ENCODE measurements at regions not wholly inside any gene's neighbourhood (a gene's known extent, or its start where the extent isn't known, plus 50 kb on each side); places are given as distances from the start of the nearest gene placed in this dataset.
A peak's percentile ranks its signal among the peaks of the same experiment; 100 is the strongest.

DNA sequence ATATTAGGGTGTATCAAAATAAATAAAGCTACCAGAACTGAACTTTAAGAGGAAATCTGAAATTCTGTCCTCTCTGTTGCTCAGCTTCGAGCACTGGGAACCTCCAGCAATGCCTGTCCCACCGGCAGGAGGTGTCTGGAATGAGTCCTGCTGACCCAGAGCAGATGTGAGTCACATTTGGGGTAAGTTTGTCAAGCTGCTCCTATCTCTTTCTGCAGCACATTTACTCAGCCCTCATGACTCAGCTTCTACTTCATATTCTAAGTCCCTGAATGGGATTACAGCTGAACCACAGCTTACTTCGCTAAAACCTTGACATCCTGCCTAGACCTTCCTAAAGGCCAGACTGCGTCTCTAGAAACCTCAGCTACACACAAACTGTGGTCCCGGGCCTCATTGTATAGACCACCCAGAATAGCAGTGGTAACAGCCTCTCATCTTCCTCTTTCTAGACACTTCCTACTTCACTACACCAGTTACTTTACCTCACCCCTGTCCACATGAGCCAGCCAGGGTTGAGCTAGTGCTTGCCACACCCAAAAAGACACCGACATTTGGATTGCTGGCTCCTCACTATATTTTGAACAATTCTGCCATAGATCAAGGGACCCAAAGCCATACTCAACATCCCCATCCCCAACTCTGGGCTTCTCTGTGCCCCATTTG, 109.6 kb upstream of the TMCO5A start:
- Histone ChIP-seq H3K27me3 (ENCODE audit: insufficient read depth, poor library complexity, severe bottlenecking) (no peaks in the 10 kb centered on the region), H3K27ac (replicated peaks) (no peak overlapping the region), H3K4me3 (replicated peaks; ENCODE audit: insufficient read depth, low read length) (no peak overlapping the region)
- DNase-seq (ENCODE audit: low read depth in 1 of 2, low spot score in 1 of 2), result peak; percentile 22 to 28
- peak; percentile 18; the same call in 1 of the 2 replicates for TF ChIP-seq SPI1 (IDR thresholded peaks at IDR 0.05; ENCODE audit: borderline replicate concordance, low read depth)
- TF ChIP-seq, protein P1, sequence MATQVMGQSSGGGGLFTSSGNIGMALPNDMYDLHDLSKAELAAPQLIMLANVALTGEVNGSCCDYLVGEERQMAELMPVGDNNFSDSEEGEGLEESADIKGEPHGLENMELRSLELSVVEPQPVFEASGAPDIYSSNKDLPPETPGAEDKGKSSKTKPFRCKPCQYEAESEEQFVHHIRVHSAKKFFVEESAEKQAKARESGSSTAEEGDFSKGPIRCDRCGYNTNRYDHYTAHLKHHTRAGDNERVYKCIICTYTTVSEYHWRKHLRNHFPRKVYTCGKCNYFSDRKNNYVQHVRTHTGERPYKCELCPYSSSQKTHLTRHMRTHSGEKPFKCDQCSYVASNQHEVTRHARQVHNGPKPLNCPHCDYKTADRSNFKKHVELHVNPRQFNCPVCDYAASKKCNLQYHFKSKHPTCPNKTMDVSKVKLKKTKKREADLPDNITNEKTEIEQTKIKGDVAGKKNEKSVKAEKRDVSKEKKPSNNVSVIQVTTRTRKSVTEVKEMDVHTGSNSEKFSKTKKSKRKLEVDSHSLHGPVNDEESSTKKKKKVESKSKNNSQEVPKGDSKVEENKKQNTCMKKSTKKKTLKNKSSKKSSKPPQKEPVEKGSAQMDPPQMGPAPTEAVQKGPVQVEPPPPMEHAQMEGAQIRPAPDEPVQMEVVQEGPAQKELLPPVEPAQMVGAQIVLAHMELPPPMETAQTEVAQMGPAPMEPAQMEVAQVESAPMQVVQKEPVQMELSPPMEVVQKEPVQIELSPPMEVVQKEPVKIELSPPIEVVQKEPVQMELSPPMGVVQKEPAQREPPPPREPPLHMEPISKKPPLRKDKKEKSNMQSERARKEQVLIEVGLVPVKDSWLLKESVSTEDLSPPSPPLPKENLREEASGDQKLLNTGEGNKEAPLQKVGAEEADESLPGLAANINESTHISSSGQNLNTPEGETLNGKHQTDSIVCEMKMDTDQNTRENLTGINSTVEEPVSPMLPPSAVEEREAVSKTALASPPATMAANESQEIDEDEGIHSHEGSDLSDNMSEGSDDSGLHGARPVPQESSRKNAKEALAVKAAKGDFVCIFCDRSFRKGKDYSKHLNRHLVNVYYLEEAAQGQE (IDR thresholded peaks at IDR 0.05; ENCODE audit: insufficient replicate concordance, low read depth), result no peak

DNA sequence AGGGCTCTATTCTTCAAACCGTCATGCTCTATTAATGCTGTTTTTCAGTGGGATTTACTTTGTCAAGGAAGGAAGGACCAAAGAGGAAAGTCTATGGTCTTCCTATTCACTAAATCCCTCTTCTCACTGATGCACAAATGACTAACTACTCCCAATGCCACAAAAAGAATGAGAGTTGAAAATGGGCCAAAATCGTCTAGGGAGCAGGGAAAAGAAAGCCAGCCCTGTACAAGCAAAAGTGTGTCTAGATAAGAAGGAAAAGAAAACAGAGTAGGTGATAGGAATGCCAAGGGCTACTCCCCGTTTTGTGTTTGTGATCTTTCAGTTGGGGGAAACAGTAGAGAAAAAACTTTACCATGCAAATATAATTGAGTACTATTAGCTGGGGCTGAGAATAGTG, 97.2 kb upstream of the TMCO5A start:
- H3K4me3 ChIP-seq (replicated peaks; ENCODE audit: insufficient read depth, low read length), result no peak overlapping the region
- no peak for TF ChIP-seq POLR2AphosphoS5 (IDR thresholded peaks at IDR 0.05; ENCODE audit: low read depth)
- TF ChIP-seq, protein P2, sequence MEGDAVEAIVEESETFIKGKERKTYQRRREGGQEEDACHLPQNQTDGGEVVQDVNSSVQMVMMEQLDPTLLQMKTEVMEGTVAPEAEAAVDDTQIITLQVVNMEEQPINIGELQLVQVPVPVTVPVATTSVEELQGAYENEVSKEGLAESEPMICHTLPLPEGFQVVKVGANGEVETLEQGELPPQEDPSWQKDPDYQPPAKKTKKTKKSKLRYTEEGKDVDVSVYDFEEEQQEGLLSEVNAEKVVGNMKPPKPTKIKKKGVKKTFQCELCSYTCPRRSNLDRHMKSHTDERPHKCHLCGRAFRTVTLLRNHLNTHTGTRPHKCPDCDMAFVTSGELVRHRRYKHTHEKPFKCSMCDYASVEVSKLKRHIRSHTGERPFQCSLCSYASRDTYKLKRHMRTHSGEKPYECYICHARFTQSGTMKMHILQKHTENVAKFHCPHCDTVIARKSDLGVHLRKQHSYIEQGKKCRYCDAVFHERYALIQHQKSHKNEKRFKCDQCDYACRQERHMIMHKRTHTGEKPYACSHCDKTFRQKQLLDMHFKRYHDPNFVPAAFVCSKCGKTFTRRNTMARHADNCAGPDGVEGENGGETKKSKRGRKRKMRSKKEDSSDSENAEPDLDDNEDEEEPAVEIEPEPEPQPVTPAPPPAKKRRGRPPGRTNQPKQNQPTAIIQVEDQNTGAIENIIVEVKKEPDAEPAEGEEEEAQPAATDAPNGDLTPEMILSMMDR (IDR thresholded peaks at IDR 0.05; ENCODE audit: insufficient read depth, low read length), result no peak
- TF ChIP-seq, protein P1 (IDR thresholded peaks at IDR 0.05; ENCODE audit: insufficient replicate concordance, low read depth), result no peak
- no peak for TF ChIP-seq SPI1 (IDR thresholded peaks at IDR 0.05; ENCODE audit: borderline replicate concordance, low read depth)
- TF ChIP-seq GABPA (IDR thresholded peaks at IDR 0.05; ENCODE audit: low read depth), result no peak
- no peak for DNase-seq (ENCODE audit: low read depth in 1 of 2, low spot score in 1 of 2)
- H3K27me3 ChIP-seq (ENCODE audit: insufficient read depth, poor library complexity, severe bottlenecking), result no peaks in the 10 kb centered on the region
- H3K27ac ChIP-seq (replicated peaks), result no peak overlapping the region

DNA sequence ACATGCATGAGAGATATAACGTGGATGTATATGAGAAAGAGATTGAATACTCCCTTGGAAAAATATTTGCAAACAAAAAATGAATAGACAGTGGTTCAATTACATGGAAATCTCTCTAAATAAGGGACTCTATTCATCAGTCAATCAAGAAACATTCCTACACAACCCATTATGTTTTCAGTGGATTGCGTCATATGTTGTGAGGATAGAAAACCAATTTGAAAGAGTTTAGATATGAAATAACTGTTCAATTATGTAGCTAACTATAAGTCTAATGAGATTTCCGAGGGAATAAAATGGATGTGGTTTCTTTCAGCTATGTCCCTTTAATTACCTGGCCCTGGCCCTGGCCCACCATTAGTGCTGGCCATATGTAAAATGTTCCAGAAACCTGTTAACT, 86.7 kb upstream of the TMCO5A start:
- no peaks in the 10 kb centered on the region for H3K27me3 ChIP-seq (ENCODE audit: insufficient read depth, poor library complexity, severe bottlenecking)
- H3K27ac ChIP-seq (replicated peaks), result no peak overlapping the region
- DNase-seq (ENCODE audit: low read depth in 1 of 2, low spot score in 1 of 2), result no peak
- TF ChIP-seq POLR2AphosphoS5 (IDR thresholded peaks at IDR 0.05; ENCODE audit: low read depth) (no peak), SPI1 (IDR thresholded peaks at IDR 0.05; ENCODE audit: borderline replicate concordance, low read depth) (no peak), GABPA (IDR thresholded peaks at IDR 0.05; ENCODE audit: low read depth) (no peak)
- TF ChIP-seq, protein P1 (IDR thresholded peaks at IDR 0.05; ENCODE audit: insufficient replicate concordance, low read depth), result no peak
- TF ChIP-seq, protein P2 (IDR thresholded peaks at IDR 0.05; ENCODE audit: insufficient read depth, low read length), result no peak
- H3K4me3 ChIP-seq (replicated peaks; ENCODE audit: insufficient read depth, low read length), result no peak overlapping the region

All from HL-60 (cell line).